Activated CD4-positive, alpha-beta T cell treated with anti-CD3 and anti-CD28 coated beads, Interleukin-2, amount 50 U/mL, for 4 hours (primary cell): ENCODE measurements at regions not wholly inside any gene's neighbourhood (a gene's known extent, or its start where the extent isn't known, plus 50 kb on each side); places are given as distances from the start of the nearest gene placed in this dataset.

Experiments
- DNase-seq, 2 experiments: peaks; one replicate each; pipeline ENCODE4 v3.0.0-alpha.2; 2020

DNA sequence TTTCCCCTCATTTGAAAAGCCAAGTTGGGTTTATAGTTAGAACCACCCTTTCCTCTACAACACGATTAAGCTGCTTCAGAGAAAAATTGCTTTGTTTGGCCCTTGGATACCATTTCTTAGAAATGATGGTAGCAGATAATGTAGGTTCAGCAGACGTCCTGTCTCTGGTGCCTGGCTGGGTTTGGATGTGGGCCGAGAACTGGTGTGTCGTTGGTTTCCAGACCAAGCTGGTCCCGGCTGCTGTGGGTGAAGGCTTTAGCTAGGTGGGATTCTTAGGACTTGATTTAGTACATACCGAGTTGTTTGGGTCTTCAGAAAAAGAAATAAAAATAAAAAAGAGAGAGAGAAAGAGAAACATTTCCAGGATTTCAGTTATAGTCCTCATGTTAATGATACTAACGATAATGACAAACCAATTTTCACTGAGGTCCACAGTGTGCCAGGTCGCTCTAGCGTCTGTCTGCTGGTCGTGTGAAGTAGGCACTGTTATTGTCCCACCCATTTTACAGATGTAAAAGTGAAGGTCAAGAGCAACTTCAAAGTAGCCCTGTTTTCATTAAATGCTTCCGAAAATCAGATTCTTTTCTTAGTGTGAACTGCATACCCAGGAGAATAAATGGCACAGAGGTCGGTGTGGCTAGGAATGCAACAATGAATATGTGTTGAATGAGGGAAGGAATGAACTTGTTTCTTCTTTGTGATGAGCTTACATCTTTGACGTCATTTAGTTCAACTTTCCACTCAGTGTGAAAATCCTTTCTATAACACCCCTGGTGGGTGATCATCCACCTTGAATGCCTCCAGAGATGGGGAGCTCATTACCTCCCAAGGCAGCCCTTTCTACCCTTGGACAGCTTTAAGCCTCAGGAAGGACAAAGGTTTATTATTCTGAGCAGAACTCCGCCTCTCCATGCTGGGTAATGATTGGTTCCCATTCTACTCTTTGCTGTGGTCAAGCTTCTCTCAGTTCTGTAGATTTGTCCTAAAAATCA, 115.9 kb downstream of the INHBB start:
- no peak for DNase-seq

DNA sequence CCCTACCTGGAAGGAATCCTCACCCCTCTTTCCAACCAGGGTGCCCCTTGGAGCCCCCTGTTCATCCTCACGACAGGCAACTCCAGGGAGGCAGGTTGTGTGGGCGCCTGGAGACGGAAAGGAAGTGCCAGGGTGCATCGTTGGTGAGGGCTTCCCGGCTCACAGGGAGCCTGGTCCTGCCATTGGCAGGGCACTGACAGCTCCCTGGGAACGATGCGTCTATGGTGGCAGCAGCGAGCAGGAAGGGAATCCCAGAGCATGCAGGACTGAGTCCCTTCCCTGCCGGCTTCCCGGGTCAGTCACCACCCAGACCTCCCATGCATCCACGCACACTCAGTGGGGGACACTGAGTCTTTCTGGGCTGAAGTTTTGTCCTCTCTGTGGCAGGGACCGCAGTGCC, 117.6 kb downstream of the INHBB start:
- DNase-seq = no peak

DNA sequence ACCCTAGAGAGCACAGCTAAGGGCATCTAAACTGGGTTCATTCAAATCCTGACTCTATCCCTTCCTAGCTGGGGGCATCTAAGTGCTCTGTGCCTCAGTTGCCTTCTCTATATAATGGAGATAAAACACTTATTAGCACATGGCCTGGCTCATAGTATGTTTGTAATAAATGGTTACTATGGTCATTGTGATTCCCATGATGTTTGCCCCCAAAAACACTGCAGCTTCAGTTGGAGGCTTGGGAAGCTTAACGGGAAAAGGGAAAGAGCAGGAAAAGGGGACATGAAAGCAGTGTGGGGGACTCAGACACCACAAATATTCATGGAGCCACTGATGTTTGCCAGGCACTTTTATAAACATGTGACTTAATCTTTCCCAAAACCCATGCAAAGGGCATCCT, 118.1 kb downstream of the INHBB start:
- DNase-seq = no peak

DNA sequence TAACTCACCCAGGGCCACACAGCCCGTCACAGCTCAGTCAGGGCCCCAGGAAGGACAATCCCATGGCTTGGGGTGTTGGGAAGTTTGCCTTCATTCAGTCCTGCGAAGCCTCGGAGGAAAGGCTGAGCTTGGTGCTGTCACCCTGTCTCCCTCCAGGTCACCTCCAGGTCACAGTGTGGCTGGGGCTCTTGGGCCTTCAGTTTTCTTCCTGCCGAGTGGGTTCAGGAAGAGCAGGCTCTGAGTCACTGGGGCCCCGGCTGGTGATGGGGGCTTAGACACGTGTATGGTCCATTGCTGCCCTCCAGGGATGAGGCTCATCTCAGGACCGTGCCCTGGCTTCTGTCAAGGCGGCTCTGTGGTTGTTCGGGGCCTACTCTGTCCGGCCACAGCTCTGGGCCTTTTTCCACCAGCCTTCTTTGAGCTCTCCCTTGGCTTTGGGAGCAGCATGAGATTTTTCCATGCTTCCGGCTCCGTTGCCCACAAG, 118.6 kb downstream of the INHBB start:
- DNase-seq = no peak

DNA sequence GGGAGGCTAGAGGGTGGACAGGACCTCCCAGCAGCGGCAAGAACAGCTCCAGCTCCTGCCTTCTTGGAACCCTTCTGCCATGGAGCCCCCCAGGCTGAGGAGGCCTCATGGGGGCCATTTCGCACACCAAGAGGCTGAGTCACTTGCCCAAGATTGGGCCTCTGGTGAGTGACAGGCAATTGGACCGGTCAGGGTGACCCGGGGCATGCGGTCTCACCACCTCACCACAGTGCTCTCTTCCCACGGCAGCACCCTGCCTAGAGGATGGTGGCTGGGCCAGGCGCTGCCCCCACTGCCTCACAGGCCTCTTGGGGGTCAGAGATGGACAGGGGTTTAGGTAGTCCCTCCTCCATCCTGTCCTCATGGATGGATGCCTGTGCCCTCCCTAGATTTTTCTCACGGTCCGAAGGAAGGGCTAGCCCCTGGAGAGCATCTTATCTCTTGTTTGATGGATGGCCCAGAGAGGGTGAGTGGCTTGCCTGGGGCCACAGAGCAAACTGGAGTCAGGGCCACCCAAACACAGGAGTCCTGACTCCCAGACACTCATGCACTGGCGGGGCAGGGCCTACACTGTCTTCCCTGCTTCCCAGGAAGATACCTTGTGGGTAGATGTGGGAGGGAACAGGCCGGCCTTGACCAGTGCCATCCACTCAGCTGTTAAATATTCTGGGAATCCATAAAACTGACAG, 119.2 kb downstream of the INHBB start:
- DNase-seq = no peak

DNA sequence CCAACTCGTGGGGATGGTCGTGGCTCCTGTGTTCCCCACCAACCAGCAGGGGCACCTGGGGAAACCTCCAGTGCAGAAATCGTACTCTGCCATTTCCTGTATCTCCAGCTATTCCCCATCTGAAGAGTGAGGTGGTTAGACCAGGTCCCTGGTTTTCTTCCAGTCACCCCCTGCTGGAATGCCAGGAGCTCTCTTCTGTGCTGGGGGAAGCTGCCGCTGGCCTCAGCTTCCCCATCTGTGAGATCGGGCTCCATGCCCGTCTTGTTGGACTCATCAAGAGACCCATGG, 119.7 kb downstream of the INHBB start:
- DNase-seq = no peak

DNA sequence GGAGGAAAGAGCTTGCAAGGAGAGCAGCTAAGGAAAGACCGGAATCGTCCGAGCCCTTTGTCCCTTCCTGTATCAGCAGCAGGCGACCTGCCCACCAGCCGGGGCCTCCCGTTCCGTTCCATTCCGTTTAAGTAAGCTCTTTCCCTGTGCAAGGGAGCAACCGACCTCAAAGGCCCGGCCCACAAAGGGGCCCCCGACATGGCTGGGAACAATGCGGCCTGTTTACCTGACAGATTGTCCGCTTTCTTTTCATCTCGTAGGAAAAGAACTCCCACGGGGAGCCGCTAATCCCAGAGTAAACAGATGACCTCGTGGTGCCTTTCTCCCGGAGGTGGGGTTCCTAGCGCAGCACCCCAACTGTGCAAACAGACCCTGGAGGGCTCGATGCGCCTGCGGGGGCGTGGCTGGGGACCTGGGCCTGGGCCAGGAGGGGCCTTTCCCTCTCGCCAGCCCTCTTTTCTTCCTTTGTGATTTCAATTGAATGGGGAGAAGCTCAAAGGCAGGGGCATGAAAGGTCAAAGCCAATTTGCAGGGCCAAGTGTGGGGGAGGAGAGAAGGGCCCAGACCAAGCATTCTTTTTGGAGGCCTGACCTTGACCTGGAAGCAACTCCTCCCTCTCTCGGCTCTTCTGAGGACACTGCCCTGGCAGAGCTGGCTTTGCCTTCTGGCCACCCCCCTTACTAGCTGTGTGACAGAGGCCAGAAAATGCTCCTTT, 120.2 kb downstream of the INHBB start:
- no peak for DNase-seq

DNA sequence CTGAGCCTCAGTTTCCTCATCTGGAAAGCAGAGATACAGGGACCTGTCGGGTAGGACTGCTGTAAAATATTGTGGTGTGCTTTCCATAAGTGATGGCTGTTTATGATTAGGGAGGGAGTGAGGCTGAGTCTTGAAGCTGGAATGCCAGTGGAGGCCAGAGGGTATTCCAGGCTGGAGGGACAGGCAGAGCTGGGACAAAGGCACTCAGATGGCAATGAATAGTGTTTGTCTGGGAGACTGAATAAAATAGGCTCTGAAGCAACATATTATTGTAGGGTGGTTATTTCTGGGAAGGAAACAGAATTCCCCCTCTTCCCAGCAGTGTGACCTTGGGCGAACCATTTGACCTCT, 120.7 kb downstream of the INHBB start:
- no peak for DNase-seq

DNA sequence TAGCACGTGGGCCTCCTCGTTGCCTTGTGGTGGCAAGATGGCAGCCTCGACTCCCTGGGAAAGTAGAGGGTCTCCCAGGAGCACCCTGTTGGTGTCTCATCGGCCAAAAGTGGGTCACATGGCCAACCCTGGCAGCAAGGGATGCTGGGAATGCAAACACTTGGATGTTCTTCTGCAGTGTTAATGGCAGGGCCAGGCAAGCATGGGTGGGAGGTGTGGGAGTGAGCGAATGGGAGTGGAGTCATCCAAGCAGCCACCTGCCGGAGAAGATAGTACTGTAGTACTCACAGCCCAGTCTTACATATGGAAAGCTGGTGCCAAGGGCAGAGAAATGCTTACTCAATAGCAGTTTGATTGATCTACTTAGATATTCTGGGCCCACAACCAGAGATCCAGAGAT, 122.2 kb downstream of the INHBB start:
- no peak for DNase-seq

DNA sequence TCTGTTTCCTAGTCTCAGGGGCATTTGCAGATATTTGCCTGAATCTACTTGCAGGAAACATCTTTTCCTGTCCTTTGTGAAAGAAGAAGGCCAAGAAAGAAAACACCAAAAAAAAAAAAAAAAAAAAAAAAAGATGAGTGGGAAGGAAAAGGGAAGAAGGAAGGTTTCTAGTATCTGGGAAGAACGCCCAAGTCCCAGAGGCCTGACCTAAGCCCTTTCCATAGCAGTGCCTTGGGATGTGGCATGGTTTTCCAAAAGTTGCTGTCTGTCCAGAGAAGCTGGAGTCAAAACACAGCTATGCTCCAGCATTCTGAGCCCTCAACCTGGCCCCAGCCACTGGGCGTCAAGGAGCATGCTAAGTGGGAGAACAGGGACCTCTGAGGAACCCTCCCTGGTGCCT, 123.5 kb downstream of the INHBB start:
- DNase-seq = no peak

DNA sequence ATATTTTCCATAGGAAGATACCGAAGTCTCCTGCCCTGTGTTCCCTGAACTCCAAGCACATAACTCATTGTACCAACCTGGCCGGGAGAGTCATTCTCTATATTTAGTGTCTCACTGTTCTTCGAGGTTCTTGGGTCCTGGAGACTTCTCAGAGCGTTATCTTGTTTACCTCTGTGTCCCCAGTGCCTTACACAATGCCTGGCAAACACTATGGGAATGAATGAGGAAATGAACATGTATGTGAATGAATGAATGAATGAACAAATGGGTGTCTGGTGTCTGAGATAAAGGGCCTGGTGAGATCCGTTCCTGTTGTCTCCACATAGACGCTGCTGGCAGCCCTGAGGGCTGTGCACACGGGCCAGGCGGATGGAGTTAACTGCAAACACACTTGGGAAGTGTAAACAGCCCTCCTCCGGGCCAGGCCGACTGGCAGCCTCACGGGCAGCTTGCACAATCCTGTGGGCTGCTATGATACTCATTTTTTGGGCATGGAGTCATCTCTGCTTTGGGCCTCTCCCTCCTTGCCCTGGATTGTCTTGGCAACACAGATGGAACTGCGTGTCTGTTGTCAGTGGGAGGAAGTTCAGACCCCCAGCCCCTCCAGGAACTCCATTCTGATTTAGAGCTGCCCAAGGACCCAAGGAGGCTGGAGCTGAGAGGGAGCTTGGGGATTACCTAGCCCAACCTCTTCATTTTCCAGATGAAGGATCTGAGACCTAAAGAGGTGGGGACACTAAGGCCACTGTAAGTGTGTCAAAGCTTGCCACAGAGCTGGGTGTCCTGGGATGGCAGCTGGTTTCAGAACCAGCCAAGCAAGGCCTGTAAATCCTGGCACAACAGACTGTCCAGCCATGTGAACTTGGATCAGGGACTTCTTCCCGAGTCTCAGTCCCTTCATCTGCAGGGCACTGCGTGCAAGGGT, 124.4 kb downstream of the INHBB start:
- DNase-seq = no peak

DNA sequence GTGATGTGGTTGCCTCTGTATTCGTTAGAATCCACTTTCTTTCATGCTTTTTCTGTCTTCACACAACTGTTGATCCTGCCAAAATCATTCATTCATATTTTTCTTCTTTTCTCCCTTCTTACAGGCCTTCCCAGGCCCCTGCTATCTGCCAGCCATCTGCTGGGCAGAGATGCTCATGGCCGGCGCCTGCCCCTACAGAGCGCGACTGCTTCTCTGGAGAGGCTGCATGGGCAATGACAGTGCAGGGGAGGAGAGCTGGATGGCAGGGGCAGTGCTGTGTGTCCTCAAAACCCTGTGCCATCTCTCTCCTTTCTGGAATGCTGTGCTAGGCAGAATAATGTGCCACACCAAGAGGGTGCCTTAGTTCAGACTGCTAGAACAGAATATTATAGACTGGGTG, 125.2 kb downstream of the INHBB start:
- DNase-seq = no peak

DNA sequence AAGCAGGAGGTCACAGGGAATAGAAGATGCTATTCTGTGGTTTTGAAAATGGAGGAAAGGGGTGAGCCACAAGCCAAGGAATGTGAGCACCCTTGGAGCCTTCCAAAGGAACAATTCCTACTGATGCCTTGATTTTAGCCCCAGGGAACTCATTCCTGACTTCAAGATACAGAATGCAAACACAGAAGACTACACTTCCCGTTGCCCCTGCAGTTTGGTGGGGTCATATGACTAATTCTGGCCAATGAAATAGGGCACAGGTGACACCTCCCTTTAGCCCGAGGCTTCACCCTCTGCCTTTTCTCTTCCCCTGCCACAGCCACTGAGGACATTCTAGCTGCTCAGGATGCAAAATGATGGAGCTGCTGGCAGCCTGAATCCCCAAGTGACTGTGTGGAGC, 126.1 kb downstream of the INHBB start:
- no peak for DNase-seq

DNA sequence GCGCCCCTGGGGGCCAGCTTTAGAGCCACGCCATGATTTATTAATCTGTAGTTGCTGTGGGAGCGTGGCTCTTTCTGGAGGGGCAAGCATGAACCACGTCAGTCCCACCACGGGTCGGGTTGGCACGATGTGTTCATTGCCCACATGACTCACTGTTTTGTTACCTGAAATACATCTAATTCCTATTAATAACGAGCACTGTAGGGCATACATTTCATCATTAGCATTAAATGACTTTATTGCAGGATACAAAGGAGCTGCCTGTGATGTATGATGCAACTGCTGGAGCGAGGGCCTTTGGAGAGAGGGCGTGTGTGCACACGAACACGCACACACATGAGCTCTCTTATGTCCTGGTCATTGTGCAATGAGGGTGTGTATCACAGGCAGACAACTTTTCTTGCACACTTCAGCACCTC, 127.0 kb downstream of the INHBB start:
- no peak for DNase-seq

DNA sequence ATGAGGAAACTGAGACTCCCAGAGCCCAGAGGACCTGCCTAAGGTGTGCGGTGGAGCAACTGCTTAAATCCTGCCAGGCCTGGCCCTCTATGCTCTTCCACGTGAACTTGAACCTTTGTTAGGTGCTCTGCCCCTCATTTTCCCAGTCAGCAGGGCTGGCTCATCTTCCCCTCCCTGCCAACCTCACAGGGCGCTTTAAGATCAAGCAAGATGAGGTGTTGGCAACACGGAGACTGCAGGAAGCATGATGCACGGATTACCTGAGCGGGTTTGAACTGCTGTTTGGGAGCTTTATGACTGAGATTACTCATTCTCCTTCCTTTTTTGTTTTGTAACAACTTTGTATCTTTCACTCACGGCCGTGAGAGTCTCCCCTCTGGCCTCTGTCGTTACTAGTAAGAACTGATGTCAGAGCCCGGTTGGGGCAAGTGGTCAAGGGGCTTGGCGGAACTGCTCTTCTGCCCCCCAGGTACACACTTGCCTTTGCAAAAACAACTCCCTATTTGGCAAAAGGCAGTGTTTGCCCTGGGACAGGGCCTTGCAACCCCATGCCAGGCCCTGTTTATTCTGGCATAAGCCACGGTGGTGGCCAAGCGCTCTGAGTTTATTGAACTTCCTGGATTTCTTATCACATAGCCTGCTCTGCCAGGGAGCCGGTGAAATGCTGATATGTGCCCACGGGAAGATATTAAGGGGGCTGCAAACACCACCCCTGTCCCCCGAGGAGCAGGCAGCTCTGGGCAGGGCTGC, 127.8 kb downstream of the INHBB start:
- no peak for DNase-seq

DNA sequence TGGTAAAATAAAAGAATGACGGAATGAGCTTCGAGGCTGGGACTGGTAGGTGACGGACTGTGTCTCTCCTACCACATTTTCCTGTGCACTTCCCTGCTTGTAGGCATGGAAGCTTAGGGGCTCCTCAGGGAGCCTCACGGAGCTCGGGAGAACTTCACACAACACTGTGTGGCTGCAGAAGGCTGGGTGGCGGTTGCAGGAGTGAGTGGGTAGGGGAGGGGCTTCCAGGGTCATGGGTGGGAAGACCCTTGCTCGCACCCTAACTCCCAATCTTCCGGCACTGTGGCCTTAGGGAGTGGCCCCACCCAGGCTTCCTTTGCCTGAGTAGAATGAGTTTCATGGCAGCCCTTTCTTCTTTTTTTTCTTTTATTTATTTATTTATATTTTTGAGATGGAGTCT, 128.6 kb downstream of the INHBB start:
- no peak for DNase-seq

DNA sequence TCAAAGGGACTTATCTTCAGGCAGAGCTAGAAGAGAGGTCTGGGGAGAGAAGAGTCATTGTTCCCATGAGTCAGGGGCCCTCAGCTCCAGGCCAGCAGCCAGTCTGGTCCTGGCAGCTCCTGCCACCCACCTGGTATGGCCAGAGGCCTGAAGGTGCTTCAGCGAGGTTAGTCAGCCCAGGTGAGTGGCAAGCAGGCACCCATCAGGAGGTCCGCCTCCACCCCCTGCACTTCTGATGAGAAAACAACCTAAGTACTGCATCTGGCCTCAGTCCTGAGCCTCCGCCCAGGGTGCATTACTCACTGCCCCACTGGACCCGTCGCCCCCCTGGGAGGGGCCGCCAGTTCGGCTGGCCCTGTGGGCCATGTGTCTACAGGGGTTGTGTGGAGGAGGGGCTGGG, 130.2 kb downstream of the INHBB start:
- DNase-seq = no peak

DNA sequence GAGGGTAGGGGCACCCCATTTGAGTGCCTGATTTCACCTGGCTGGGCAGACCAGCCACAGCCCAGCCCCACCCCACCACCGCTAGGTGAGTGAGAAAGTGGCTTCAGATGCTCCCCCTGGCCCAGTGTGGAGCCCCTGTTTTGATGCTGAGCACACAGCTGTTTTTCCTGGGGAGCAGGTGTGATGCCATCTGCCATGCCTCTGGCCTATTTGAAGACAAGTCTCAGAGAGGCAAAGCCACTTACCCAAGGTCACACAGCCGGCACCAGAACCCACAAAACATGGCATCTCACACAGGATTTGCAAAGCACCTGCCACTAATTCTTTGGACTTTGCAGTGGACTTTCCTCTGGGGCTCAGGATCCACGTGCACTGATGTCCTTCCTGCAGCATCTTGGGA, 131.3 kb downstream of the INHBB start:
- no peak for DNase-seq

DNA sequence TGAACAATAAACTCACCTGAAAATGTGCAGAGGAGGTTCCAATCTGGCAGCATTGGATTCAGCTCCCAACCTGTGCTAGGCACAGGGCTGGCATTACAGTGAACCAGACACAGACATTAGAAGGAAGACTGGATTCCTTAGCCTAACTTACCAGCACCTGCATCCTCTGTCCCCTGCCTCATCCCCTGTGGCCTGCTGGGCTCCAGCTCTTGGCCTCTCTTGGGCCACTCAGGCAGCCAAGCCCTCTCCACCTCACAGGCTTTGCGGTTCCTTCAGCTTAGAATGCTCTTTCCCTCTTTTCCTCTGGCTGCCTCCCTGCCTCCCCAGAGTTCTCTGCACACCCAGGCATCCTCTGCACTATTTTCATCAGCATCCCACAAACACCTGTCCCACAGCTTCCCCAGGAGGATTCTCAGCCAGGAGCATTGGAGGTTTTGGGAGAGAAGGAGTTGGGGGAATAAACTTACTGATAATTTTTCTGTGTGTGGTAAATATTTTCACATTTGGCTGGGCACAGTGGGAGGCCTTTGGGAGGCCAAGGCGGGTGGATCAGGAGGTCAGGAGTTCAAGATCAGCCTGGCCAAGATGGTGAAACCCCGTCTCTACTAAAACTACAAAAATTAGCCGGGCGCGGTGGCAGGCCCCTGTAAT, 132.0 kb downstream of the INHBB start:
- DNase-seq = no peak

DNA sequence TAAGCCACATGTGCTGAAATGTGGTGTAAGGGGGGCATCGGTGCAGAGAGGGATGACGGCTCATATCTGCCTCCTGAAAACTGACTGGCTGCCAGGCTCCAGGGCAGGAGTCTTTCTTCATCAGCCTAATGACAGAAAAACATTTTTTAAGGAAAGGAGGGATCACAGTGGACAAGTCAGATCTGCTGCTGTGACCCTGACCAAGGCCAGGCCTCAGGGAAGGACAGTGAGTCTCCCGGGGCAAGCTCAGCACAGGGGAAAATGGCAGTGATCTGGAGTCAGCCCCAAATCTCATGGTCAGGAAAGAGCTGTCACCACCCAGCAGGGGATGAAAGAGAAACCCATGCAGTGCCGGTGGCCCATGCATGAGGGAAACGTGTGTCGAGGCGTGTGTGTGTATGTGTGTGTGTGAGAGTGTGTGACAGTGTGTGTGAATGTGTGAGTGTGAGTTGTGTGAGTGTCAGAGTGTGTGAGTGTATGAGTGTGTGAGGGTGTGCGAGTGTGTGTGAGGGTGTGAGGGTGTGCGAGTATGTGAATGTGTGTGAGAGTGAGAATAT, 134.5 kb downstream of the INHBB start:
- DNase-seq = no peak

DNA sequence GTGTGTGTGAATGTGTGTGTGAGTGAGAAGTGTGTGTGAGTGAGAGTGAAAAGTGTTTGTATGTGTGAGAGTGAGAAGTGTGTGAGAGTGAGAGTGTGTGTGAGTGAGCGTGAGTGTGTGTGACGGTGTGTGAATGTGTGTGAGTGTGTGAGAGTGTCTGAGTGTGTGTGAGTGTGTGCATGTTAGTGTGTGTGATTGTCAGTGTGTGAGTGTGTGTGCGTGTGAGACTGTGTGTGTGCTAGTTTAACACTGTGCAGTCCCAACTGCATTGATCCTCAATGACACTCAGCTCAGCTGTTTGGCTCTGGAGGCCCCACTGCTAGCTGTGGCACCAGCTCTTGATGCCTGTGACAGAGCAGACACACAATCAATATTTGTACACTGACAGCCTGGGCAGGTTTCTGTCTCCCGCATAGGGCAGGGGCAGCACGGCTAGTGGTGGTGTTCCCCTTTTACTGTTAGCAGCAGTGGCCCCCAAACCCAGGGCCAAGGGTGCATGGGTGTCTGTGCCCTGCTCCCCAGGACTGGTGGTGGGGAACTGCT, 135.0 kb downstream of the INHBB start:
- no peak for DNase-seq
